Esophagus squamous epithelium (tissue), 5 donors: ENCODE measurements at regions not wholly inside any gene's neighbourhood (a gene's known extent, or its start where the extent isn't known, plus 50 kb on each side); places are given as distances from the start of the nearest gene placed in this dataset.

ENCODE experiments used
- DNase-seq: peaks from one replicate; lab custom pipeline; 2025; lab: John Stamatoyannopoulos, UW
- H3K27ac ChIP-seq, 4 donors: fragments of 200-600 bp; sonication (generic); one replicate each; pipeline ENCODE4 v1.5.1; 2016 to 2019; ENCODE audit warnings: mild to moderate bottlenecking in 1 of 4
- H3K27me3 ChIP-seq, 4 donors: fragments of 200-600 bp; sonication (generic); 1 replicate in 3 of 4; 2 replicates in 1 of 4; pipeline versions ENCODE4 v1.5.1 to v1.6.0; 2017 to 2021; ENCODE audit warnings: antibody characterized with exemption in 1 of 4
- H3K36me3 ChIP-seq, 3 donors: fragments of 200-600 bp; sonication (generic); one replicate each; pipeline ENCODE4 v1.5.1; 2016 to 2019
- H3K4me1 ChIP-seq, 3 donors: fragments of 200-600 bp; sonication (generic); one replicate each; pipeline ENCODE4 v1.5.1; 2017 to 2019
- H3K4me3 ChIP-seq, 4 donors: fragments of 200-600 bp; sonication (generic); 1 replicate in 3 of 4; 2 replicates in 1 of 4; pipeline ENCODE4 v1.5.1; 2016 to 2019; ENCODE audit warnings: mild to moderate bottlenecking in 2 of 4, moderate library complexity in 1 of 4
- H3K9me3 ChIP-seq, 3 donors: fragments of 200-600 bp; sonication (generic); one replicate each; pipeline ENCODE4 v1.5.1; 2016 to 2019
- POLR2A ChIP-seq, 4 donors: fragments of 450-650 bp; IDR thresholded peaks; one replicate each; pipeline ENCODE4 v1.6.1; 2017; ENCODE audit warnings: antibody characterized with exemption in 4 of 4, mild to moderate bottlenecking in 4 of 4, moderate library complexity in 3 of 4
- WGBS, 2 donors: methylation state at CpG; one replicate each; pipeline ENCODE4 v1.1.5; 2018; 5-methylcytosine and 5-hydroxymethylcytosine counted together
- intact Hi-C: fragments of 100-400 bp; cut with DNase I; formaldehyde crosslinking; loops from one replicate; pipeline ENCODE4 v1.15.0; 2022
- TF ChIP-seq, protein P1 (sequence below), 6 experiments: fragments of 450-650 bp in 4 of 6; fragments of 200-600 bp in 2 of 6; sonication (generic) in 2 of 6; IDR thresholded peaks; one replicate each; pipeline ENCODE4 v1.5.1; 2016 to 2019; ENCODE audit warnings: antibody characterized with exemption in 6 of 6, mild to moderate bottlenecking in 4 of 6, moderate library complexity in 4 of 6
- donor health status: DM: yes; HTN: yes; CAD: no.

DNA sequence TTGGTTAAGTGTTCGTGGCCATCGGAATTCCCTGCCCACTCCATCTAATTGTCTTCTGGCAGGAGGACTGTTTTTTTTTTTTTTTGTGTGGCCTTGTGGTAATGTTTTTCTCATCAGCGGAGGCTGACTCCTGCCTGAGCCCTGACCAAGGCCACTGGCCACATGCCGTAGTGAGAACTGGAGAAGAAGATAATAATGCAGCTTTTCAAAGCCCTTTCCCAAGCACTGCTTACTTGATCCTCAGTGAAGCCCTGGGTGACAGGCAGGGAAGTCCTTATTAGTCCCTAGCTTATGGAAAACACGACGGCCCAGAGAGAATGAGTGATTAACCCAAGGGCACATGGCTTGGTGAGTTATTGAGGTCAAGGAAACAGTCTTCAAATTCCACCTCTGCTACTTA lies 71.2 kb downstream of the ADM start:
- Histone ChIP-seq H3K27me3 (no peaks in the 10 kb centered on the region), H3K36me3 (no peaks in the 10 kb centered on the region), H3K9me3 (no peaks in the 10 kb centered on the region), H3K27ac (peak overlapping the region in 2 of 4 donors; percentile 40 to 42), H3K4me3 (no peak overlapping the region), H3K4me1 (peaks cover 3 to 54% (median 9%) of the 10 kb centered on the region in 3 donors)
- TF ChIP-seq, protein P1, sequence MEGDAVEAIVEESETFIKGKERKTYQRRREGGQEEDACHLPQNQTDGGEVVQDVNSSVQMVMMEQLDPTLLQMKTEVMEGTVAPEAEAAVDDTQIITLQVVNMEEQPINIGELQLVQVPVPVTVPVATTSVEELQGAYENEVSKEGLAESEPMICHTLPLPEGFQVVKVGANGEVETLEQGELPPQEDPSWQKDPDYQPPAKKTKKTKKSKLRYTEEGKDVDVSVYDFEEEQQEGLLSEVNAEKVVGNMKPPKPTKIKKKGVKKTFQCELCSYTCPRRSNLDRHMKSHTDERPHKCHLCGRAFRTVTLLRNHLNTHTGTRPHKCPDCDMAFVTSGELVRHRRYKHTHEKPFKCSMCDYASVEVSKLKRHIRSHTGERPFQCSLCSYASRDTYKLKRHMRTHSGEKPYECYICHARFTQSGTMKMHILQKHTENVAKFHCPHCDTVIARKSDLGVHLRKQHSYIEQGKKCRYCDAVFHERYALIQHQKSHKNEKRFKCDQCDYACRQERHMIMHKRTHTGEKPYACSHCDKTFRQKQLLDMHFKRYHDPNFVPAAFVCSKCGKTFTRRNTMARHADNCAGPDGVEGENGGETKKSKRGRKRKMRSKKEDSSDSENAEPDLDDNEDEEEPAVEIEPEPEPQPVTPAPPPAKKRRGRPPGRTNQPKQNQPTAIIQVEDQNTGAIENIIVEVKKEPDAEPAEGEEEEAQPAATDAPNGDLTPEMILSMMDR (IDR thresholded peaks at IDR 0.05): no peak
- no peak for TF ChIP-seq POLR2A (IDR thresholded peaks at IDR 0.05)
- WGBS, 2 donors: 59 to 78% methylated on average over 6 of the region's 6 CpGs
- no peak for DNase-seq
- intact Hi-C loops: no loop called here

DNA sequence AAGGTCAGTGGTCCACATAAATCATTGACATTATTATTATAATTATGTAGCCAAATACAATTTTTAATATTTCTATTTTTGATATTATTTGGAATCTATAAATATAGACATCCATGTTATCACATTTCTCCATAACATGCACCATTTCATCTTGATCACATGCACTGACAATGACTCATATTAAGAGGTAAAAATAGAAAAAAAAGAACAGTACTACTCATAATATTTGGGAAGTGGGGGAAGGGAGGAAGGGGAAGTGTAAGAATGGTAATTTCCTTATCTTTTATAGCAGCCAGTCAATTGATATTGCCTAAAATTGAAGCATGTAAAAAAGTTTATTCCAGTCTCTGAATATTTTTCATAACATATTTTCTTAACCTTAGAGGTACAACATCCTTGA lies 72.3 kb downstream of the ADM start:
- Histone ChIP-seq H3K4me1 (peaks cover 3 to 54% (median 9%) of the 10 kb centered on the region in 3 donors), H3K27me3 (no peaks in the 10 kb centered on the region), H3K9me3 (no peaks in the 10 kb centered on the region), H3K36me3 (no peaks in the 10 kb centered on the region), H3K27ac (peak overlapping the region in 1 of 4 donors; percentile 33), H3K4me3 (no peak overlapping the region)
- TF ChIP-seq, protein P1 (IDR thresholded peaks at IDR 0.05): no peak
- TF ChIP-seq POLR2A (IDR thresholded peaks at IDR 0.05): no peak
- DNase-seq: no peak
- intact Hi-C loops: no loop called here

GRCh38 chr11:10378362-10378761 lies 73.5 kb downstream of the ADM start:
- no peak for DNase-seq
- intact Hi-C loops: no loop called here
- H3K27ac ChIP-seq: peak overlapping the region in 3 of 4 donors; percentile 50 to 73 (median 62)
- H3K36me3 ChIP-seq: no peaks in the 10 kb centered on the region
- H3K9me3 ChIP-seq: no peaks in the 10 kb centered on the region
- H3K27me3 ChIP-seq: no peaks in the 10 kb centered on the region
- TF ChIP-seq, protein P1 (IDR thresholded peaks at IDR 0.05): no peak
- TF ChIP-seq POLR2A (IDR thresholded peaks at IDR 0.05): no peak
- H3K4me3 ChIP-seq: no peak overlapping the region
- peaks cover 3 to 52% (median 8%) of the 10 kb centered on the region in 3 donors for H3K4me1 ChIP-seq
- 86 to 88% methylated on average over 4 of the region's 4 CpGs for WGBS, 2 donors

- Histone ChIP-seq H3K36me3 (no peaks in the 10 kb centered on the region), H3K27me3 (no peaks in the 10 kb centered on the region), H3K4me1 (peaks cover 3 to 49% (median 6%) of the 10 kb centered on the region in 3 donors), H3K9me3 (no peaks in the 10 kb centered on the region), H3K4me3 (no peak overlapping the region), H3K27ac (peak overlapping the region in 3 of 4 donors; percentile 50 to 73 (median 62))
- no peak for TF ChIP-seq POLR2A (IDR thresholded peaks at IDR 0.05)
- TF ChIP-seq, protein P1 (IDR thresholded peaks at IDR 0.05): no peak
- intact Hi-C loops: no loop called here
- no peak for DNase-seq
- WGBS, 2 donors: 45 to 50% methylated on average over 1 of the region's 1 CpG
Observed at GRCh38 chr11:10379022-10379421, 74.1 kb downstream of the ADM start.

DNA sequence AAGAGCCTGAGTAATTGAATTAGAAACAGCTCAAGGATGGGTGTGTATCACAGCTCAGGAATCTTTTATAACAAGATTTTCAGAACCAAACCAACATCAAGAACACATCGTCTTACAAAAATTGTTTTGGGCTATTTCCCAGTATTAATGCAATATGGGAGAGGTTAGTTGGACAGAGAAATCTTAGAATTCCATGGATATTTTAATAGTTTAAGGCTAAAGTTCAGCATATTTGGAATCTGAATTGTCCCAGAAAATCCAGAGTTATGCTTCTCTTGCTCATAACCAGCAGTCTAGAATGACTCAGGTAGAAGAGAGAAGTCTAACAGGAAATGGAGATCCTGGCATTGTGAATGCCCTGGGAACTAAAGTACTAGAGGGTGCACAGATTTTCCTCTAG lies 74.6 kb downstream of the ADM start:
- no peak overlapping the region for H3K4me3 ChIP-seq
- WGBS, 2 donors: 23 to 41% methylated on average over 1 of the region's 1 CpG
- H3K27ac ChIP-seq: peak overlapping the region in 3 of 4 donors; percentile 57 to 79 (median 62)
- intact Hi-C loops: no loop called here
- H3K4me1 ChIP-seq: peaks cover 3 to 49% (median 6%) of the 10 kb centered on the region in 3 donors
- no peak for DNase-seq
- H3K9me3 ChIP-seq: no peaks in the 10 kb centered on the region
- H3K36me3 ChIP-seq: no peaks in the 10 kb centered on the region
- H3K27me3 ChIP-seq: no peaks in the 10 kb centered on the region
- TF ChIP-seq, protein P1 (IDR thresholded peaks at IDR 0.05): no peak
